ENCODE measurements at regions not wholly inside any gene's neighbourhood (a gene's known extent, or its start where the extent isn't known, plus 50 kb on each side); places are given as distances from the start of the nearest gene placed in this dataset.
"Not testable (repeated sequence)": the region's sequence is repeated elsewhere in the genome, so short reads cannot be mapped to it uniquely, and the experiment has no call there.

GRCh38 chr3:176867681-176868663 is 329.3 kb downstream of the TBL1XR1 start:
- no peak for DNase-seq

- no peak for DNase-seq
These were observed 336.1 kb downstream of the TBL1XR1 start for GRCh38 chr3:176861137-176861536.

GRCh38 chr3:176856721-176857120 is 340.6 kb downstream of the TBL1XR1 start:
- DNase-seq = no peak

- DNase-seq = no peak
These were observed 341.3 kb downstream of the TBL1XR1 start for GRCh38 chr3:176855901-176856486.

GRCh38 chr3:176855213-176855612 is 342.1 kb downstream of the TBL1XR1 start:
- no peak for DNase-seq

GRCh38 chr3:176850498-176850897 is 346.8 kb downstream of the TBL1XR1 start:
- DNase-seq = no peak

GRCh38 chr3:176848431-176849214 is 348.7 kb downstream of the TBL1XR1 start:
- no peak for DNase-seq

- no peak for DNase-seq
These were observed 354.4 kb downstream of the TBL1XR1 start for GRCh38 chr3:176842914-176843313.

- DNase-seq = no peak
These were observed 356.5 kb downstream of the TBL1XR1 start for GRCh38 chr3:176840641-176841286.

GRCh38 chr3:176839901-176840300 is 357.4 kb downstream of the TBL1XR1 start:
- DNase-seq = no peak

GRCh38 chr3:176839466-176839865 is 357.8 kb downstream of the TBL1XR1 start:
- no peak for DNase-seq

GRCh38 chr3:176827244-176827643 is 370.0 kb downstream of the TBL1XR1 start:
- DNase-seq = not testable (repeated sequence)

- DNase-seq = no peak
These were observed 372.5 kb downstream of the TBL1XR1 start for GRCh38 chr3:176824811-176825210.

- DNase-seq = no peak
These were observed 376.5 kb downstream of the TBL1XR1 start for GRCh38 chr3:176820764-176821163.

- DNase-seq = no peak
These were observed 380.3 kb downstream of the TBL1XR1 start for GRCh38 chr3:176816937-176817336.

GRCh38 chr3:176814285-176814684 is 383.0 kb downstream of the TBL1XR1 start:
- peak; percentile 35 to 36 for DNase-seq

GRCh38 chr3:176807938-176808337 is 389.3 kb downstream of the TBL1XR1 start:
- DNase-seq = no peak

- no peak for DNase-seq
These were observed 397.6 kb downstream of the TBL1XR1 start for GRCh38 chr3:176799675-176800074.

GRCh38 chr3:176798680-176799079 is 398.6 kb downstream of the TBL1XR1 start:
- DNase-seq = no peak

GRCh38 chr3:176796371-176796770 is 400.9 kb downstream of the TBL1XR1 start:
- DNase-seq = no peak

GRCh38 chr3:176795891-176796290 is 401.4 kb downstream of the TBL1XR1 start:
- DNase-seq = no peak

- DNase-seq = no peak
These were observed 402.9 kb downstream of the TBL1XR1 start for GRCh38 chr3:176794406-176794805.

GRCh38 chr3:176789947-176790346 is 407.3 kb downstream of the TBL1XR1 start:
- no peak for DNase-seq
